Suprapubic skin (tissue), 3 donors: ENCODE measurements at regions not wholly inside any gene's neighbourhood (a gene's known extent, or its start where the extent isn't known, plus 50 kb on each side); places are given as distances from the start of the nearest gene placed in this dataset.

Experiments used
- CTCF ChIP-seq, 2 donors: fragments of 200-600 bp in 1 of 2; fragments of 450-650 bp in 1 of 2; sonication (generic) in 1 of 2; IDR thresholded peaks; one replicate each; pipeline ENCODE4 v1.5.1; 2016 to 2019; ENCODE audit warnings: antibody characterized with exemption in 2 of 2, mild to moderate bottlenecking in 1 of 2, moderate library complexity in 1 of 2
- EP300 ChIP-seq: sonication (generic); formaldehyde crosslinking; IDR thresholded peaks from one replicate; pipeline ENCODE4 v1.6.1; 2017; ENCODE audit warnings: antibody characterized with exemption
- POLR2A ChIP-seq, 2 donors: fragments of 450-650 bp; IDR thresholded peaks; one replicate each; pipeline ENCODE4 v1.6.1; 2017; ENCODE audit warnings: antibody characterized with exemption in 2 of 2, mild to moderate bottlenecking in 2 of 2, moderate library complexity in 2 of 2

GRCh38 chr5:176732306-176732705, 78.1 kb upstream of the UNC5A start:
- TF ChIP-seq CTCF (IDR thresholded peaks at IDR 0.05) (no peak), POLR2A (IDR thresholded peaks at IDR 0.05) (no peak), EP300 (no peak)
